GM12875 (cell line): ENCODE measurements at regions not wholly inside any gene's neighbourhood (a gene's known extent, or its start where the extent isn't known, plus 50 kb on each side); places are given as distances from the start of the nearest gene placed in this dataset.

ENCODE experiments used
- H3K4me3 ChIP-seq: one replicate; pipeline ENCODE4 v1.5.1; 2011; ENCODE audit warnings: low read depth, low read length, control low read depth
- TF ChIP-seq, protein P1 (sequence below): IDR thresholded peaks from 2 replicates; pipeline ENCODE4 v1.5.1; 2011; ENCODE audit warnings: low read depth, mild to moderate bottlenecking, control low read depth, inconsistent platforms, low read length, moderate library complexity, borderline replicate concordance; ENCODE audit not compliant: insufficient read depth

GRCh38 chr7:67773081-67773480 is 776.4 kb downstream of the TYW1 start:
- no peak overlapping the region for H3K4me3 ChIP-seq
- TF ChIP-seq, protein P1, sequence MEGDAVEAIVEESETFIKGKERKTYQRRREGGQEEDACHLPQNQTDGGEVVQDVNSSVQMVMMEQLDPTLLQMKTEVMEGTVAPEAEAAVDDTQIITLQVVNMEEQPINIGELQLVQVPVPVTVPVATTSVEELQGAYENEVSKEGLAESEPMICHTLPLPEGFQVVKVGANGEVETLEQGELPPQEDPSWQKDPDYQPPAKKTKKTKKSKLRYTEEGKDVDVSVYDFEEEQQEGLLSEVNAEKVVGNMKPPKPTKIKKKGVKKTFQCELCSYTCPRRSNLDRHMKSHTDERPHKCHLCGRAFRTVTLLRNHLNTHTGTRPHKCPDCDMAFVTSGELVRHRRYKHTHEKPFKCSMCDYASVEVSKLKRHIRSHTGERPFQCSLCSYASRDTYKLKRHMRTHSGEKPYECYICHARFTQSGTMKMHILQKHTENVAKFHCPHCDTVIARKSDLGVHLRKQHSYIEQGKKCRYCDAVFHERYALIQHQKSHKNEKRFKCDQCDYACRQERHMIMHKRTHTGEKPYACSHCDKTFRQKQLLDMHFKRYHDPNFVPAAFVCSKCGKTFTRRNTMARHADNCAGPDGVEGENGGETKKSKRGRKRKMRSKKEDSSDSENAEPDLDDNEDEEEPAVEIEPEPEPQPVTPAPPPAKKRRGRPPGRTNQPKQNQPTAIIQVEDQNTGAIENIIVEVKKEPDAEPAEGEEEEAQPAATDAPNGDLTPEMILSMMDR: no peak

- no peak overlapping the region for H3K4me3 ChIP-seq
These were observed 780.5 kb downstream of the TYW1 start for GRCh38 chr7:67777119-67777518.

DNA sequence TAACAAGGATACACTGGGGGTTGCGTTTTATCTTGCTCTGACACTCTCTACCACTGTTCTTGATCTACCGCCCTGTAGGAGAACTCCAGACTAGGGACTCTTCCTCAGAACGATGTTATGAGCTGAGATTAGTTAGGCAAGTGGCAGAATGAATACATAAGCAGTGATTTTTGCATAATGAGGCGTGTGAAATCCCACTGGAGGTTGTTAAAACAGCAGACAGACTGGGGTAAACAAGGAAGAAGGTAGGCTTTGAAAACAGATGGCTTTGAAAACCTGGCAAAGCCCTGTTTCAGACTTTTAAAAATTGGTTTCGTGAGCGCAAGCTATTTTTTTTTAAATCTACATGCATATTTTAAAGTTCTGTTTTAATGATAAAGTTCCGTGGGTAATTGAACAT is 785.2 kb downstream of the TYW1 start:
- H3K4me3 ChIP-seq: no peak overlapping the region
- TF ChIP-seq, protein P1: no peak

More at GRCh38 chr7:67777119-67777518, 780.5 kb downstream of the TYW1 start:
- TF ChIP-seq, protein P1: no peak

- TF ChIP-seq, protein P1: no peak
- no peak overlapping the region for H3K4me3 ChIP-seq
These were observed 789.4 kb downstream of the TYW1 start for GRCh38 chr7:67786021-67786420.

DNA sequence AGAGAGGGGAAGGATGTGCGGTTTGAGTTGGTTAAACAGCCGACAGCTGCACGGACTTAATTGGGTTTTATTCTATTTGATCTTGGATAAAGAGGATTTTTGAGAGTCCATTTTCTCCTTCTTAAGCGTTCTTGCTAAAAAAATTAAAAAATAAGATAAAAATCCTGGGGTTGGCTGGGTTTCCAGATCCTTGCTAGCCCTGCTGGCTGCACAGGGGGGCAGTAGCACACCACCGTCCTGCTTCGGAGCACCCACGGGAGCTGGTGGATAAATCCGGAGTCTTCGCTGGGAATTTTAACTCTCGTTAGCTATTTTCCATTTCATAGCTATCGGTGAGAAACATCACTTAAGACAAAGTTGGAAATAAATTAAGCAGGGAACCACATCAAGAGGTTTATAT is 792.0 kb downstream of the TYW1 start:
- H3K4me3 ChIP-seq: no peak overlapping the region
- TF ChIP-seq, protein P1: no peak

DNA sequence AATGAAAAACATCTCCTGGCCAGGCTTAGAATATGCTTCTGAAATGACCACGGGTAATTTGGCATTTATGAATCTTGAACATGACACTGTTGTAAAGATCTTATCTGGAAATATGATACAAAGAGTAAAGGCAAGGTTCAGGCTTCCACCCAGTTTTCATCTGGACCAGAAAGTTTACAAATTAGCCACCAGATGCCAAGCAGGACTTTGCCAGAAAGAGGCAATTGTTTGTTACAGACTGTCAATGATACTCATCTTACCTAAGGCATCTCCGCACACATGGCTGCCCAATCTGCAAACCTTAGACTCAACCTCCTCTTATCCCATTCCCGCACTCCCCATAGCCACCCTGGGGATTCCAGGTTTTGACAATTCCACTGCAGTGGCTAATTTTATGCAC is 795.3 kb downstream of the TYW1 start:
- TF ChIP-seq, protein P1: no peak
- no peak overlapping the region for H3K4me3 ChIP-seq

DNA sequence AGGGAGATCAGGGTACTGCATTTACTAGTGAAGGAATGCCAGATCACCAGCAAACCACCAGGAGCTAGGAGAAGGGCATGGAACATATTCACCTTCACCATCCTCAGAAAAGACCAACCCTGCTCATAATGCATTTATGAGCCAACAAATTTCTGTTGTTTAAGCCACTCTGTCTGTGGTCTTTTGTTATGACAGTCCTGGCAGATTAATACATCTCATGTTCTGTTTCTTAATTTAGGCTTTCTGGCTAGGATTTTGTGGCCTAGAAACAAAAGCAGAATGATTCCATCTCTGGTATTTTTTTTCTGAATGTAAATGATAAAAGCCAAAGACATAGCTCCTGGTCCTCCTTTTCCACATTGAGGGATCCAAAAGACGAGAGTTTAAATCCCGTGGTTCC is 797.9 kb downstream of the TYW1 start:
- no peak overlapping the region for H3K4me3 ChIP-seq
- TF ChIP-seq, protein P1: no peak
